Mesothelial cell of epicardium (in vitro differentiated cells): ENCODE measurements at regions not wholly inside any gene's neighbourhood (a gene's known extent, or its start where the extent isn't known, plus 50 kb on each side); places are given as distances from the start of the nearest gene placed in this dataset.
"Not testable (repeated sequence)": the region's sequence is repeated elsewhere in the genome, so short reads cannot be mapped to it uniquely, and the experiment has no call there.

Experiments used
- DNase-seq, 2 experiments: peaks; one replicate each; pipeline ENCODE4 v3.0.0; 2021; ENCODE audit warnings: low spot score in 2 of 2; ENCODE audit not compliant: unreplicated experiment in 2 of 2
- H3K27ac Mint-ChIP-seq: 2 replicates; pipeline ENCODE4 v1.8.0; 2021; ENCODE audit warnings: mixed read lengths
- H3K27me3 Mint-ChIP-seq: 2 replicates; pipeline ENCODE4 v1.8.0; 2021; ENCODE audit warnings: low read depth, mixed read lengths
- H3K36me3 Mint-ChIP-seq: 2 replicates; pipeline ENCODE4 v1.8.0; 2021; ENCODE audit warnings: mixed read lengths
- H3K4me1 Mint-ChIP-seq: 2 replicates; pipeline ENCODE4 v1.8.0; 2021; ENCODE audit warnings: mixed read lengths
- H3K4me3 Mint-ChIP-seq: 2 replicates; pipeline ENCODE4 v1.8.0; 2021; ENCODE audit warnings: mild to moderate bottlenecking, moderate library complexity, mixed read lengths
- H3K9me3 Mint-ChIP-seq: 2 replicates; pipeline ENCODE4 v1.8.0; 2021; ENCODE audit warnings: mixed read lengths
- CTCF ChIP-seq: fragments of 200-600 bp; sonication (generic); IDR thresholded peaks from one replicate; pipeline ENCODE4 v1.5.0; 2021; ENCODE audit warnings: antibody characterized with exemption; ENCODE audit not compliant: unreplicated experiment

DNA sequence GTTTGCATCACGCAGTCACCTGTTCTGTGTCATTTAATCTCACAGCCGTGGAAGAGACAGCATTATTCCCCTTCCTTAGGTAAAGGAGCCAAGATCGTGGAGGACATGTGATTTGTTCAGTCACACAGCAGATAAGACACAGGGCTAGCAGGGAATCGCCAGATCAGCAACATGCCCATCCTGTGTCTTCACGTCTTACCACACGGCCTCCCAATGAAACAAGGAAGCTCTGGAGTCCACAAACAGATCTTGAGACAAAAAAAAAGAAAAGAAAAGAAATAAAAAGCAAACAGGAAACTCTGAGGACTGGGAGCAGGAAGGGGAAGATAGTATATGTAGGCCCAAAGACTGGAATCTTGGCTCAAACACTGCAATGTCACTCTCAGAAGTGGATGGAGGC, 155.3 kb downstream of the ADSS2 start:
- no peak overlapping the region for H3K4me3 Mint-ChIP-seq

DNA sequence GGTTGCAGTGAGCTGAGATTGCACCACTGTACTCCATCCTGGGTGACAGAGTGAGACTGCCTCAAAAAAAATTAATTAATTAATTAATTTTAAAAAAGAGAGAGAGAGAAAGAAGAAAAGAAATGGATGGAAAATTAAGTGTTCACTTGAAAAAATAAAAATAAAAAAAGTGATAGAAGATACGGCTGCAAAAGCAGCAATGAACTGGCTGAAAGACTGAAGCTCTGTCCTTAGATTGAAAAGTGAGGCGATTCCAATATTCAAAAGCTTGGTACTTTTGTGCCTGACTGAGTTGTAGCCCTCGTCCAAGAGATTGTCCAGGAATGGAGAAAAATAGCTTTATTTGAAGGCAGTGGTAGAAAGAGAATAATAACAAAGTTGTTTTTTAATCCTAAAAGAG, 154.6 kb downstream of the ADSS2 start:
- Mint-ChIP-seq H3K27me3 (no peaks in the 10 kb centered on the region), H3K9me3 (no peaks in the 10 kb centered on the region), H3K4me1 (peaks cover 27% of the 10 kb centered on the region), H3K36me3 (no peaks in the 10 kb centered on the region), H3K27ac (no peak overlapping the region), H3K4me3 (no peak overlapping the region)
- DNase-seq, result no peak
- no peak for TF ChIP-seq CTCF

More for the DNA sequence above, 155.3 kb downstream of the ADSS2 start:
- Mint-ChIP-seq H3K27ac (peak overlapping the region; percentile 74), H3K9me3 (no peaks in the 10 kb centered on the region), H3K36me3 (no peaks in the 10 kb centered on the region), H3K27me3 (no peaks in the 10 kb centered on the region), H3K4me1 (peaks cover 24% of the 10 kb centered on the region)
- TF ChIP-seq CTCF, result no peak
- DNase-seq, result no peak

DNA sequence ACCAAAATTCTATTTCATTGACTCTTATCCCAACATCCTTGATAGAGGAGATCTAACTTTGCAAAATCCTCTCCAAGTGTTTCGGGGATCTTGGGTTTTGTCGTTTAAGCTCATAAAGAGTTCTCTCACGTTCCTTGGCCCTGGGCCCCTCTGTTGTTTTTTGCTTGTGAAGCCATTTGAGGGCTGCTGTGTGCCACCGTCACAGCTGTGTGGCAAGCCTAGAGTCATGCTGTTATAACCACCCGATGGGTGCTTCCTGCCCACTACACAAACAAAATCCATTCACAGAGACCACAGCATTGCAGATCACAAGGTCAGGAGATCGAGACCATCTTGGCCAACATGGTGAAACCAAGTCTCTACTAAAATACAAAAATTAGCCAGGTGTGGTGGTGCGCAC, 154.1 kb downstream of the ADSS2 start:
- Mint-ChIP-seq H3K4me1 (peaks cover 30% of the 10 kb centered on the region), H3K36me3 (no peaks in the 10 kb centered on the region), H3K27ac (no peak overlapping the region), H3K9me3 (no peaks in the 10 kb centered on the region), H3K4me3 (no peak overlapping the region), H3K27me3 (no peaks in the 10 kb centered on the region)
- no peak for TF ChIP-seq CTCF
- no peak for DNase-seq

GRCh38 chr1:244300029-244300375, 151.7 kb downstream of the ADSS2 start:
- not testable (repeated sequence) for H3K4me3 Mint-ChIP-seq, H3K27me3 Mint-ChIP-seq, H3K9me3 Mint-ChIP-seq, H3K27ac Mint-ChIP-seq, DNase-seq, H3K36me3 Mint-ChIP-seq
- peaks cover 45% of the 10 kb centered on the region for H3K4me1 Mint-ChIP-seq

GRCh38 chr1:244301595-244302130, 150.0 kb downstream of the ADSS2 start:
- TF ChIP-seq CTCF, result no peak
- Mint-ChIP-seq H3K9me3 (peaks cover 11% of the 10 kb centered on the region), H3K4me3 (no peak overlapping the region), H3K27ac (no peak overlapping the region), H3K36me3 (no peaks in the 10 kb centered on the region), H3K4me1 (peaks cover 39% of the 10 kb centered on the region), H3K27me3 (no peaks in the 10 kb centered on the region)
- no peak for DNase-seq

GRCh38 chr1:244302876-244303609, 148.7 kb downstream of the ADSS2 start:
- Mint-ChIP-seq H3K9me3 (peaks cover 21% of the 10 kb centered on the region), H3K36me3 (peaks cover 3% of the 10 kb centered on the region)
- TF ChIP-seq CTCF, result no peak

More at GRCh38 chr1:244302876-244303609, 148.7 kb downstream of the ADSS2 start:
- DNase-seq, result no peak
- peaks cover 39% of the 10 kb centered on the region for H3K4me1 Mint-ChIP-seq
- H3K27me3 Mint-ChIP-seq, result no peaks in the 10 kb centered on the region
- no peak overlapping the region for H3K4me3 Mint-ChIP-seq
- peak overlapping the region; percentile 48 for H3K27ac Mint-ChIP-seq
